GM18511 (cell line): ENCODE measurements at regions not wholly inside any gene's neighbourhood (a gene's known extent, or its start where the extent isn't known, plus 50 kb on each side); places are given as distances from the start of the nearest gene placed in this dataset.
"Not testable (repeated sequence)": the region's sequence is repeated elsewhere in the genome, so short reads cannot be mapped to it uniquely, and the experiment has no call there.

ENCODE experiments used
- ATAC-seq: cut with Tn5 transposase; IDR thresholded peaks from one replicate; pipeline ENCODE4 v1.9.1; 2021; ENCODE audit warnings: mild to moderate bottlenecking, moderate library complexity; ENCODE audit not compliant: unreplicated experiment

DNA sequence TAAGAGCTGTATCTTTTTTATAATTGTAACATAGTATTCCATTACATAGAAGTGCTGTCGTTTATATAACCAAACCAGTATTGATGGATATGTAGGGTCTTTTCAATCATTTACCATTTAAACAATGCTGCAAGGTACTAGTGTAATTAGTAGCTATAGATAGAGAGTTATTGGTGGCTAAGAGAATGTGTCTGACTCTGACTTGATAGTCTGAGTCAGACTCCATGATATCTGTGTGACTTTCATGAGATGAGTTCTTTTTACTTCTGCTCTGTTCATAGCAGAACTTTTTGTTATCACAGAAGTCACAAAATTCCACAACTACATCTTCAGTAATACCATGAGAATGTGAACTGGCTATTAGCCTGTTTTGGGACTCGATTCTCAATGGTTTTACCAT lies 150.6 kb downstream of the FHIP1A start:
- no peak for ATAC-seq

GRCh38 chr4:151561551-151562256 lies 152.7 kb downstream of the FHIP1A start:
- no peak for ATAC-seq

- ATAC-seq, result no peak
These were observed 154.2 kb downstream of the FHIP1A start for GRCh38 chr4:151563194-151563593.

DNA sequence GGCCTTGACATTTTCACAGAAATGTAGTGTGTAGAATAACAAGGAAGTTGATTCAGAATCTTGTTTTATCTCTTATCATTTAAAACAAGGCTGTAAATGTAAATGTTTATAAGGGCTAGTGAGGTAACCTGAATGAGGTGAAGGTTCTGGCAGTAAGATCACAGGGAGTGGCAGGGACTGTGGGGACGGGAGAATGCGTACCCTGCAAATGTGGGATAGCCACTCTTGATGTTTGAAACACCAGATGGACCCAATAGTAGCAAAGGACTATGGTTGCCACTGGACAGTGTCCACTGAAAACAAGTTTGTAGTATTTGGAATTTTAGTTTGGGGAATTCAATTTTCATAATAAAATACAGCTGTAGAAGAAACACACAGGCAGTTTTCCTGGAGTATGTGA lies 155.3 kb downstream of the FHIP1A start:
- no peak for ATAC-seq

- ATAC-seq, result no peak
These were observed 156.6 kb downstream of the FHIP1A start for GRCh38 chr4:151565583-151565982.

DNA sequence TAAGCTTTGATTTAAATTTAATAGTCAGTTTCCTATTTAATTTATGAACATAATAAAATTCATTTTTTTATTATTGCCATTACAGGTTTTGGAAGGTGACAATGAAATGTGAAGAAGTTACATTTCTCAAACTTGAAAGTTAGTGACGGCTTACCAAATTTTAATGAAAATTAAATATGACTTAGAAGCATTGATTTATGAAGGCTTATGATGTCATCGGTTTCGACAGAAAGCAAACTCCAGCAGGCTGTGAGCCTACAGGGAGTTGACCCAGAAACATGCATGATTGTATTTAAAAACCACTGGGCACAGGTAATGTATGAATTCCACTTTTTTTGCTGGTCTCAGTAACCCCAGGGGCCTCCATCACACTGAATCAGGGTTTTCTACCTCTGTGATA lies 157.1 kb downstream of the FHIP1A start:
- no peak for ATAC-seq

GRCh38 chr4:151567056-151567455 lies 158.1 kb downstream of the FHIP1A start:
- peak; percentile 91 for ATAC-seq

GRCh38 chr4:151568966-151569365 lies 160.0 kb downstream of the FHIP1A start:
- no peak for ATAC-seq

GRCh38 chr4:151569650-151570049 lies 160.7 kb downstream of the FHIP1A start:
- ATAC-seq, result no peak

GRCh38 chr4:151573474-151573873 lies 164.5 kb downstream of the FHIP1A start:
- ATAC-seq, result no peak

DNA sequence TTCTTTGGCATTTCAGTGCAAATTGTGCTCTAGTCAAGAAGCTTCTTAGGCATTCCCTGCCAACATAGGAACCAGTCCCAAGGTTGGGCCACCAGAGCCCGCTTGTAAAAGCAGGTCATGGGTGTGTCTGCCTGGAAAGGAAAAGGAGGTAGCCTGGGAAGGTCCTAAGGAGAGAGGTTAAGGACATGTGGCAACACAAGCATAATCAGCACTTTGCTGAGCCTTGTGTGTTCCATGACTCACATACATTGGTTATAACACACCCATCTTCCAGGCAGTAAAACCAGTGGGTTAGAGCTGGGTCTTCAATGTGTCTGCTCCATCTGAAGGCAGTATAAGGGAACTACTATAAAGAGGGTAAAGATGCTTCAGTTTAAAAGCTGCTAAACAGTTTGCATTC lies 165.0 kb downstream of the FHIP1A start:
- no peak for ATAC-seq

DNA sequence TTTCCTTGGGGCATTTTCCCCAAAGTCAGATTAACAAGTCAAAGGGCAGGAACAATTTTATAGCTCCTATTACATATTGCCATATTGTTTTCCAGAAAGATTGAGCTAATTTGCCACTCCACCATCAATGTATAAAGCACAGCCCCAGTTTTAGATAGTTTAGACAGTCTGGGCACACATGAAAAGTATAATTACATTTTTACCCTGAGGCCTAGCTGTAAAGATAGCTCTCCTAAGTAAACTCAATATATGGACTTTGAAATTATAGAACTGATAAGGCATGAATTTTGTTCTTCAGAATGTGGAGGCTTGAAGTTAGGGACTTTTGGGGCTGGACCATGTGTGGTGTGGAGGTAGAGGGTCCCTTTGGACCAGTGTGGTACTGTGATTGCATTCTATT lies 166.0 kb downstream of the FHIP1A start:
- ATAC-seq, result no peak

- ATAC-seq, result no peak
These were observed 166.7 kb downstream of the FHIP1A start for GRCh38 chr4:151575646-151576045.

GRCh38 chr4:151576627-151577026 lies 167.7 kb downstream of the FHIP1A start:
- ATAC-seq, result no peak

DNA sequence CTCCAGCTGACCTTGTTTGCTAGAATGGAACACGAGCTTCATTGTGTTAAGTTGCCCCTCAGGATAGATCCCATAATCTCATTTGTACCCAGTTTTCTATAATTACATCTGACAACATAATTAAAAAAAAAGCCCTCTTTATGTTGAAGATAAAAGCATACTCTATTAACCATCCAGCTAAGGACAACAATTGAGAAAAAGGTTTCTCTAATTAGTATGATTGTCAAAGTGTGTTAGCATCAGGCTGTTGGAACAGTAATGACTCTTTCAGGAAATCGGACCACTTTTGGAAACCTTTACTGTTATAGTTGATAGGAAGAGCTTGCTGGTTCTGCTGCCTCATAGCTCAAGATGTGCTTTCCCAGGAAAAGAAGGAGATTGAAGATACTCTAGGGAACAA lies 172.6 kb downstream of the FHIP1A start:
- ATAC-seq, result no peak

- ATAC-seq, result no peak
These were observed 173.1 kb downstream of the FHIP1A start for GRCh38 chr4:151582098-151582497.

- no peak for ATAC-seq
These were observed 174.4 kb downstream of the FHIP1A start for GRCh38 chr4:151583157-151583914.

DNA sequence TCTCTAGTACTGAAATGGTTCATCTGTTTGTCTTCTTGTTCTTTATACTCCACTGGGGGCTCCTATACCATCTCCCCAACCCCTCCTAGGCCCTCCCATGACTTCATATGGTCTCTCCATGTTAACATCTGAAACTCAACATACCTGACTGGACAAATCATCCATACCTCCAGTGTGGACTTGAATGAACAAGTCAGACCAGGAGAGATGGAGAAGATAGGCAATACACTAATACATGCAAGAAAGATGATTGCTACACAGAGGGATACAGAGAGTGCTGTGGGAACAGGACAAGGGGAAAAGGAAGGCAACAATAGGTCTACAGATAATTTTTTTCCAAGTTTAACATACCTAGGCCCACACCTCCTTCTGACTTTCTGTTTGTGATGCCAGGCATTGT lies 175.1 kb downstream of the FHIP1A start:
- no peak for ATAC-seq

DNA sequence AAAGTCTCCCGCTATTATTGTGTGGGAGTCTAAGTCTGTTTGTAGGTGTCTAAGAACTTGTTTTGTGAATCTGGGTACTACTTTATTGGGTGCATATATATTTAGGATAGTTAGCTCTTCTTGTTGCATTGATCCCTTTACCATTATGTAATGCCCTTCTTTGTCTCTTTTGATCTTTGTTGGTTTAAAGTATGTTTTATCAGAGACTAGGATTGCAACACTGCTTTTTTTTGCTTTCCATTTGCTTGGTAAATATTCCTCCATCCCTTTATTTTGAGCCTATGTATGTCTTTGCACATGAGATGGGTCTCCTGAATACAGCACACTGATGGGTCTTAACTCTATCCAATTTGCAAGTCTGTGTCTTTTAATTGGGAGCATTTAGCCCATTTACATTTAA lies 165.2 kb downstream of the GATB start:
- not testable (repeated sequence) for ATAC-seq

DNA sequence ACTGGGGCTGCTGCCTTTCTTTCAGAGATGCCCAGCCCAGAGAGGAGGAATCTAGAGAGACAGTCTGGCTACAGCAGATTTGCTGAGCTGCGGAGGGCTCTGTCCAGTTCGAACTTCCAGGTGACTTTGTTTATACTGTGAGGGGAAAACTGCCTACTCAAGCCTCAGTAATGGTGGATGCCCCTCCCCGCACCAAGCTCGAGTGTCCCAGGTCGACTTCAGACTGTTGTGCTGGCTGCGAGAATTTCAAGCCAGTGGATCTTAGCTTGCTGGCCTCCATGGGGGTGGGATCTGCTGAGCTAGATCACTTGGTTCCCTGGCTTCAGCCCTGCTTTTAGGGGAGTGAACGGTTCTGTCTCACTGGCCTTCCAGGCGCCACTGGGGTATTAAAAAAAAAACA lies 163.1 kb downstream of the GATB start:
- ATAC-seq, result not testable (repeated sequence)

GRCh38 chr4:151599863-151600262 lies 160.9 kb downstream of the GATB start:
- ATAC-seq, result no peak

DNA sequence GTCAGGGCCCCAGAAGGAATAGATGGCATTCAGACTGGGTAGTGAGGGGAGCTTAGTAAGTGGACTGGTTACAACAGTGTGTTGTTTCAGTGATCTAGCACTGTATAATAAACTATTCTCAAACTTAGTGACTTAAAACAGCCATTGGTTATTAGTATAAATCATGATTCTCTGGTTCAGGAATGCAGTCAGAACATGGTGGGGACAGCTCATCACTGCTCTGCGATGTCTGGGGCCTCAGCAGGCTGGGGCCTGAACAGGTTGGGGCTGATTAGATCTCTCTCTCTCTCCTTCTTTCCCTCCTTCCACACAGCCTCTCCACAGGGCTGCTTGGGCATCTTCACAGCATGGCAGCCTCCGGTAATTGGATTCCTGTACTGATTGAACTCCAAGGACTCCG lies 160.4 kb downstream of the GATB start:
- no peak for ATAC-seq

DNA sequence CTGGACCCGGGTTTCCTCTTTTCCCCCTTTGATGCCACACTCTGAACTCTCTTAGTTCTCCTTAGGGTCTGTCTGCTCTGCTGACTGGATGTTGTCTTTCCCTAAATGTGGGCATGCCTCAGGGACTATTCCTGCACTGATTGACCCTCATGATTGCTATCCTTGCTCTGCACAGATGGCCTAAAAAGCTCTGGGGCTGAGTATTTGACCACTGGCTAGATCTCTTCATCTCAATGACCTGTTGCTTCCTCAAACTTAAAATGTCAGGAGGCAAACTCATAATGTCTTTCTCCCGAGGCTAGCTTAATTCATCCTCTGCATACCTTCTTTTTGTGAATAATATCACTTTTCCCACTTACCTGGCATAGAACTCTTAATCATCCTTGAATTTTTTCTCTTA lies 157.4 kb downstream of the GATB start:
- no peak for ATAC-seq
